ENCODE measurements at regions not wholly inside any gene's neighbourhood (a gene's known extent, or its start where the extent isn't known, plus 50 kb on each side); places are given as distances from the start of the nearest gene placed in this dataset.
"Not testable (repeated sequence)": the region's sequence is repeated elsewhere in the genome, so short reads cannot be mapped to it uniquely, and the experiment has no call there.

GRCh38 chr18:1394966-1395365 lies 490.3 kb downstream of the ADCYAP1 start:
- no peak for DNase-seq
- Mint-ChIP-seq H3K4me3 (no peak overlapping the region), H3K36me3 (ENCODE audit: low read depth) (no peaks in the 10 kb centered on the region), H3K27me3 (no peaks in the 10 kb centered on the region), H3K27ac (no peak overlapping the region), H3K4me1 (no peaks in the 10 kb centered on the region), H3K9me3 (no peaks in the 10 kb centered on the region)
- CTCF ChIA-PET: no interaction called here
- POLR2A ChIA-PET: no interaction called here

GRCh38 chr18:1408376-1408775 lies 503.7 kb downstream of the ADCYAP1 start:
- H3K27ac Mint-ChIP-seq: no peak overlapping the region
- ChIA-PET CTCF (no interaction called here), POLR2A (no interaction called here)
- no peaks in the 10 kb centered on the region for H3K27me3 Mint-ChIP-seq
- H3K4me1 Mint-ChIP-seq: no peaks in the 10 kb centered on the region
- H3K36me3 Mint-ChIP-seq (ENCODE audit: low read depth): no peaks in the 10 kb centered on the region
- no peak overlapping the region for H3K4me3 Mint-ChIP-seq
- H3K9me3 Mint-ChIP-seq: no peaks in the 10 kb centered on the region
- DNase-seq: no peak

GRCh38 chr18:1412655-1413322 lies 508.1 kb downstream of the ADCYAP1 start:
- POLR2A ChIA-PET: no interaction called here
- H3K36me3 Mint-ChIP-seq (ENCODE audit: low read depth): no peaks in the 10 kb centered on the region

GRCh38 chr18:1413323-1413675 lies 508.6 kb downstream of the ADCYAP1 start:
- Mint-ChIP-seq H3K4me1 (no peaks in the 10 kb centered on the region), H3K36me3 (ENCODE audit: low read depth) (no peaks in the 10 kb centered on the region), H3K27ac (no peak overlapping the region), H3K27me3 (no peaks in the 10 kb centered on the region), H3K4me3 (no peak overlapping the region), H3K9me3 (no peaks in the 10 kb centered on the region)
- ChIA-PET POLR2A (no interaction called here), CTCF (no interaction called here)
- no peak for DNase-seq

More at GRCh38 chr18:1412655-1413322, 508.1 kb downstream of the ADCYAP1 start:
- CTCF ChIA-PET: no interaction called here
- Mint-ChIP-seq H3K4me3 (no peak overlapping the region), H3K27ac (no peak overlapping the region), H3K9me3 (no peaks in the 10 kb centered on the region), H3K4me1 (no peaks in the 10 kb centered on the region), H3K27me3 (no peaks in the 10 kb centered on the region)
- no peak for DNase-seq

- CTCF ChIA-PET: no interaction called here
- Mint-ChIP-seq H3K9me3 (no peaks in the 10 kb centered on the region), H3K4me1 (no peaks in the 10 kb centered on the region), H3K27me3 (no peaks in the 10 kb centered on the region), H3K4me3 (no peak overlapping the region), H3K27ac (no peak overlapping the region), H3K36me3 (ENCODE audit: low read depth) (no peaks in the 10 kb centered on the region)
- DNase-seq: no peak
- POLR2A ChIA-PET: no interaction called here
Observed at GRCh38 chr18:1416074-1416473, 511.4 kb downstream of the ADCYAP1 start.

- DNase-seq: no peak
- POLR2A ChIA-PET: no interaction called here
- H3K36me3 Mint-ChIP-seq (ENCODE audit: low read depth): no peaks in the 10 kb centered on the region
- H3K4me3 Mint-ChIP-seq: no peak overlapping the region
- CTCF ChIA-PET: no interaction called here
- H3K4me1 Mint-ChIP-seq: no peaks in the 10 kb centered on the region
- H3K9me3 Mint-ChIP-seq: no peaks in the 10 kb centered on the region
- no peaks in the 10 kb centered on the region for H3K27me3 Mint-ChIP-seq
- no peak overlapping the region for H3K27ac Mint-ChIP-seq
Observed at GRCh38 chr18:1421502-1421901, 516.8 kb downstream of the ADCYAP1 start.

GRCh38 chr18:1422634-1423033 lies 518.0 kb downstream of the ADCYAP1 start:
- POLR2A ChIA-PET: no interaction called here
- Mint-ChIP-seq H3K9me3 (no peaks in the 10 kb centered on the region), H3K27me3 (no peaks in the 10 kb centered on the region), H3K4me1 (no peaks in the 10 kb centered on the region), H3K27ac (no peak overlapping the region), H3K36me3 (ENCODE audit: low read depth) (no peaks in the 10 kb centered on the region), H3K4me3 (no peak overlapping the region)
- CTCF ChIA-PET: no interaction called here
- no peak for DNase-seq

- no peak for DNase-seq
- Mint-ChIP-seq H3K36me3 (ENCODE audit: low read depth) (no peaks in the 10 kb centered on the region), H3K27ac (no peak overlapping the region), H3K27me3 (no peaks in the 10 kb centered on the region), H3K9me3 (no peaks in the 10 kb centered on the region), H3K4me1 (no peaks in the 10 kb centered on the region), H3K4me3 (no peak overlapping the region)
- CTCF ChIA-PET: no interaction called here
- POLR2A ChIA-PET: no interaction called here
Observed at GRCh38 chr18:1425679-1426078, 521.0 kb downstream of the ADCYAP1 start.

- Mint-ChIP-seq H3K4me1 (no peaks in the 10 kb centered on the region), H3K4me3 (no peak overlapping the region), H3K27me3 (no peaks in the 10 kb centered on the region), H3K27ac (no peak overlapping the region), H3K9me3 (no peaks in the 10 kb centered on the region), H3K36me3 (ENCODE audit: low read depth) (no peaks in the 10 kb centered on the region)
- ChIA-PET POLR2A (interaction anchor here (0.6 kb wide), 1 partner anchor 100 kb away, joined by 7 read pairs; no protein-coding TSS in a partner anchor), CTCF (no interaction called here)
- no peak for DNase-seq
Observed at GRCh38 chr18:1435487-1435886, 530.8 kb downstream of the ADCYAP1 start.

- POLR2A ChIA-PET: no interaction called here
Observed at GRCh38 chr18:1436199-1436598, 531.5 kb downstream of the ADCYAP1 start.

GRCh38 chr18:1438458-1438910 lies 533.8 kb downstream of the ADCYAP1 start:
- ChIA-PET POLR2A (interaction anchor here (0.6 kb wide), 1 partner anchor 60 kb away, joined by 6 read pairs; no protein-coding TSS in a partner anchor), CTCF (no interaction called here)
- no peaks in the 10 kb centered on the region for H3K36me3 Mint-ChIP-seq (ENCODE audit: low read depth)
- no peaks in the 10 kb centered on the region for H3K4me1 Mint-ChIP-seq
- no peak overlapping the region for H3K27ac Mint-ChIP-seq
- no peaks in the 10 kb centered on the region for H3K27me3 Mint-ChIP-seq
- no peak for DNase-seq
- H3K9me3 Mint-ChIP-seq: no peaks in the 10 kb centered on the region
- H3K4me3 Mint-ChIP-seq: no peak overlapping the region

More at GRCh38 chr18:1436199-1436598, 531.5 kb downstream of the ADCYAP1 start:
- CTCF ChIA-PET: no interaction called here
- H3K27me3 Mint-ChIP-seq: no peaks in the 10 kb centered on the region
- no peaks in the 10 kb centered on the region for H3K9me3 Mint-ChIP-seq
- no peak for DNase-seq
- no peak overlapping the region for H3K4me3 Mint-ChIP-seq
- no peaks in the 10 kb centered on the region for H3K4me1 Mint-ChIP-seq
- H3K27ac Mint-ChIP-seq: no peak overlapping the region
- H3K36me3 Mint-ChIP-seq (ENCODE audit: low read depth): no peaks in the 10 kb centered on the region

- Mint-ChIP-seq H3K4me3 (no peak overlapping the region), H3K36me3 (ENCODE audit: low read depth) (no peaks in the 10 kb centered on the region), H3K4me1 (no peaks in the 10 kb centered on the region), H3K27ac (no peak overlapping the region), H3K9me3 (no peaks in the 10 kb centered on the region), H3K27me3 (no peaks in the 10 kb centered on the region)
- CTCF ChIA-PET: no interaction called here
- DNase-seq: no peak
- POLR2A ChIA-PET: interaction anchor here (0.6 kb wide), 1 partner anchor 60 kb away, joined by 6 read pairs; no protein-coding TSS in a partner anchor
Observed at GRCh38 chr18:1438967-1439366, 534.3 kb downstream of the ADCYAP1 start.

- DNase-seq; H3K27ac Mint-ChIP-seq; H3K4me1 Mint-ChIP-seq; H3K4me3 Mint-ChIP-seq; H3K27me3 Mint-ChIP-seq; H3K36me3 Mint-ChIP-seq (ENCODE audit: low read depth); POLR2A ChIA-PET; CTCF ChIA-PET; H3K9me3 Mint-ChIP-seq: not testable (repeated sequence)
Observed at GRCh38 chr18:1444062-1444461, 539.4 kb downstream of the ADCYAP1 start.

- H3K4me1 Mint-ChIP-seq: no peaks in the 10 kb centered on the region
- no peak overlapping the region for H3K4me3 Mint-ChIP-seq
- POLR2A ChIA-PET: no interaction called here
- no peak for DNase-seq
- no peaks in the 10 kb centered on the region for H3K36me3 Mint-ChIP-seq (ENCODE audit: low read depth)
- no peak overlapping the region for H3K27ac Mint-ChIP-seq
- CTCF ChIA-PET: no interaction called here
- H3K27me3 Mint-ChIP-seq: no peaks in the 10 kb centered on the region
- H3K9me3 Mint-ChIP-seq: no peaks in the 10 kb centered on the region
Observed at GRCh38 chr18:1446765-1447164, 542.1 kb downstream of the ADCYAP1 start.
